MV-4-11 (cell line): ENCODE measurements at regions not wholly inside any gene's neighbourhood (a gene's known extent, or its start where the extent isn't known, plus 50 kb on each side); places are given as distances from the start of the nearest gene placed in this dataset.

ENCODE experiments used
- DNase-seq: peaks from one replicate; lab custom pipeline; 2025; lab: John Stamatoyannopoulos, UW

DNA sequence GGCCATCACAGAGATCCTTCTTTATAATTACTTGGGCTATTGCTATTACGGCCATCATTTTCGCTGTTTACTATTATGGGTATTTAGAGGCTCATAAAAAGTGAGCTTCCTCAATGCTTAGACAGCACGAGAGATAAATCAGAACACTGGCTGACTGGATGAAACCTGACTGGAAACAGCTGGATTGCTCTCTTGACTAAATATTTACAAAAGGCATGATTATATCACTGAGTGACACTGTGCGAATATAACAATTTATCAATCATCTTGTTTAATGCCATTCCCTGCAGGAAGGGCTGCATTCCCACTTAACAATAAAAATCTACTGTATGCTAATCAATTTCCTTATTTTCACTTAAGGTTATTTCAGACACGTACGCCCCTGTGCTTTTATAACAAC is 260.1 kb upstream of the ARID1B start:
- no peak for DNase-seq

DNA sequence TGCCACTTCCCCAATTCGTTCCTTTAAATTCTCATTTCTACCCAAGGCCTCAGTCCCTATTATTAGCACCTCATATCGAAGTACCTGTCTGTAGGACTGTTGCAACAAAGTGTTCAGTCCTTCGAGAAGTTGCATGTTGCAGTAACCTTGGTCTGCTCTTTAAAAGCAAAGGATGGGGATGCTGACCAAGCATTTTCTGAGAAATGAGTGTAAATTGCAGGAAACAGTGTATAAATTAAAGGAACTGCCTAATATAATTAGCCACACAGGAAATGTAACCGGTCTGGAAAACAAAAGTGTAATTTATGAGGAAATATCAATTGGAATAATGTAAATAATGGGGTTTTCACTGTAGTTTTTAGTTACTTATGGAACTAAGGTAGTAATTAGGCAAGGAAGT is 261.9 kb upstream of the ARID1B start:
- no peak for DNase-seq

DNA sequence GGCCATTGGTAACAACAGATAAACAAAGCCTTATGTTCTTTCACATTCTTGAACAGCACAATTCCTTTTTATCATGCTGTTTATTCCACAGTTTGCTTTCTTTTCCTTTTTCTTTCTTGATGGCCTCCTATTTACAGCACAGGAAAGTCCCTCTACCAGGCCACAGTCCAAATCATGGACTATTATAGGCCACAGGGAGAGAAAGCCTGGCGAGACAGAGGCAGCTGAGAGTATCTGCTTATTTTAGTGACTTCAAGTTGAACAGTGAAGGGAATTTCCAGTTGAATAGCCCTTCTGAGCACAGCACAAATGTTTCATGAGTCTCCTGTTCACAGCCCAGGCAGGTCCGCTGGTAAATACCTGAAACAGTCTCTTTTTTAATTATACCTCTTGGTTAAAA is 263.7 kb upstream of the ARID1B start:
- DNase-seq: no peak

DNA sequence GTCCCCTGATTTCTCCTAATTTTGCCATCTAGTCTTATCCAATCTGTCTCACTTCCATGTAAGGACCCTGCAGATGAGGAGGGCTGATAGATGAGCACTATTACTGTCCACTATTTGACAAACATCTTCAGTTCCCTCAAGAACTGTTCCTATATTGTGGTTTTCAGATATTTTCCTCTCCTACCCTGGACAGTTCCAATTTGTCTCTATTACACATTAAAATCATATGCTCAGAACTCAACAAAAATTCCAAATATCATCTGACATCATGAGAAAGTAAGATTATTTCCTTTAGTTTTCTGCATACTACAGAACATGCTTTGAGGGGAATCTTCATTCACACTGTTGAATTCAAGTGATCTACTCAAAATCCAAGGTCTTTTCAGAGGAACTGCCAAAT is 265.6 kb upstream of the ARID1B start:
- DNase-seq: no peak

DNA sequence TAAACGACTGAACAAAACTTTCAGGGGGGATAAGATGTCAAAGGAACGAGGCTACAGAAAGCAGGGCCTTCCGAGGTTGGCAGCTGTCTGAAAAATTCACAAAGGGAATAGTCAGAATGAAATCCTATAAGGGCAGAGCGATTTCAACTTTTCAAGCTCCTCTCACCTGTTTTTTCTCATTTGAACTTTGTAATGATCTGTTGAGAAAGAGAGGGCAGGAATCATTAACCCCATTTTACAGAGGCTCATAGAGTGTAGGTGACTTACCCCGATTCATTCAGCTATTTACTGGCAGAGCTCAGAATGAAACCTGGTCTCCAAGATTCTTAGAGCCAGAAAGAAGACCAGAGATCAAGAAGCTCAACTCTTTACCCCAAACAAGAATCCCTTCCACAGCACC is 266.1 kb upstream of the ARID1B start:
- DNase-seq: no peak

DNA sequence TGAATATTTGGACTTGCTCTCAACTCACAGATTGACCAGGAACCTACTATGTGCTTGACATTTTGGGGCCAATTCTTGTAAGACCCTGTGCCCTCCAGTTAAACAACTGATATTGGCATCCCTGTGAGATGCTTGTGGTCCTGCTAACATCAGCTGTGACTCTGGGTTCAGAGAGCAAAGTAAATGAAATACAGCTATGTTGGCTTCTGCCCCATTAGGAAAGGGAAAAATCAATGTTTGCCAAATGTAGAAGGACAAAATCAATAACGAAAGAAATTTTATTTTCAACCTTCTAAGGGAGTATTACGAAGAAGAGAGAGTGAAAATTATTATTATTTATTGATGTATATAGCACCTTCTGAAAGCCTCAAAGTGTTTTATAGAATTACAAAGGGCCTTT is 266.9 kb upstream of the ARID1B start:
- no peak for DNase-seq

DNA sequence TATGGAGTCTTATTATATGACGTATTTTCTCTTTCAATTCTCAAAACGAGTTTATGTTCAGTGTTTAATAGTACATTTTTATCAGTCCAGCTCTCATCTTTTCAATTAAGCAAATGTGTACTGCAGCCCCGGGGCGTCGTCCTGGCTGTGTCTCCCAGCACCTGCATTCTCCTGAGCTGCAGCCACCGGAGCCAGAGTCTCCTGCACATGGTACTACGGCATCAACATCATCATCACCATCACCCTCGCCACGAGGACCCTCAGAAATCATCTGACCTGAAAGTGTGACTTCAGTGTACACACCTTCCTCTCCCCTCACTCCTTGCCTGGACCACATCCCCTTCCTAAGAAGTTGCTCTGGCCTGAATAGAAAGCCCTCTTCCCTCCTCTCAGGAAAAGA is 267.7 kb upstream of the ARID1B start:
- no peak for DNase-seq

DNA sequence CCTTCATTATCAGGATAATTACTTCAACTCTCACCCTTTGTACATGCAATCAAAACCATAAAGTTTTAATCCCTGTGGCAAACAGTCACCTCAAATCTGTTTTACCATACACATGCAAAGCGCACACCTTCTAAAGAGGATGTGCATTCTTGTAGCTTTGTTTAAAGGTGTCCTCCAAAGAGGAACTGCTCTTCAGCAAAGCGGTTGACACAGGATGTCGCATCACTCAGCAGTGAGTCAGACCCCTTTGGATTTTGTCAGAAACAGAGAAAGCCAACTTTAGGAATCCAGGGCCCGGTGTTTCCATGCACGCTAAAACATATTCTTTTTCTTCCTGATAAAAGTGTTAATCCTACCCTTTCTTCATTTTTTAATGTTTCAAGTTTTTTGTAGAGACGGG is 268.3 kb upstream of the ARID1B start:
- DNase-seq: peak; percentile 26

DNA sequence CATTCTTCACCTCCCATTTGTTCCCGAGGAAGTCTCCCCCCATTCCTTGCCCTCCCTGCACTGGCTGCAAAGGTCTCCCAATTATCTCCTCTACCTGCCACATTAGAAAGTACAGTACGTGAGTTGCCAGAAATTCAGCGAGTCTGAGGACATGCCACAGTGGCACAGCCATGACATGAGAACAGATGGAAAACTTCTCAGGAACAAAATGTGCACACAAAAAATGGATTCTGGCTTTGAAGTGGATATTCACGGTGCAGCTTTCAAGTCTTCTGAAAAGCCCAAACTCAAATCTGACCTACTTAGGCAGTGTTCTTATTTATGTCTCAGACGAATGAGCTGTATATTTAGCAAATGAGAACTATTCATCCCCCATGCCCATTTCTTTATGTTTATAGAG is 269.1 kb upstream of the ARID1B start:
- DNase-seq: no peak

DNA sequence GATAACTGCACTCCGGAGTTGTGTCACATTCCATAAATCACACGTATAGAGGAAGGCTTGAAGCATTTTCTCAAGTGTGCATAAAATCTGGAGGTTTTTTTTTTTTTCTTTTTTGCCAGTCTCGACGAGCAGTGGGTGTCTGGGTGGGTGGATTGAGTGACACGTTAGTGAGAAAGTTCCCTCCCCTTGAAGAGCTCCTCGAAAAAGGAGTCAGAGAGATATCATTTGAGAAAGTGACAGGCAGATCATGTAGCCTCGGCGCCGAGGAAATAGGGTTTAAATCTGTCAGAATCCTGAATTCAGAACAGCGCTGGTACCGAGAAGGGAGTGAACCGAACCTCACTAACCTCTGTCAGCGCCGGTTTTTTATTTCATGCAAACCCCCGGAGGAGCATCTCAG is 269.5 kb upstream of the ARID1B start:
- no peak for DNase-seq

DNA sequence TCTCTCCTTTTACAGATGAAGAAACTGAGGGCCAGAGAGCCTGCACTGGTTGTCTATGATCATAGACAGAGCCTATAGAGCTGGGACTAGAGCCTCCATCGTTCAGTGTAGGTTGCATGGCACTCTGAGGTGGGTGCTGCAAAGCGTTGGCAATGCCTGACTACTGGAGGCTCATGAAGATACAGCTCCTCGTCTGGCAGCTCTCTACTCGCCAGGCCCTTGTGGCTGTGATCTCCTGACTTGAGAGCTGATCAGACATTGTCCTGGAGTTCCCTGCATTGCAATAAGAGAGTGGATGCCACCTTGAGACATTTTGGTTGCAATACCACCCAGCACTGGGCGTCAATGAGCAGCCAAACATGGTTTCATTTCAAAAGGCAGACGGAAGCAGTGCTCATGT is 270.1 kb upstream of the ARID1B start:
- DNase-seq: no peak

DNA sequence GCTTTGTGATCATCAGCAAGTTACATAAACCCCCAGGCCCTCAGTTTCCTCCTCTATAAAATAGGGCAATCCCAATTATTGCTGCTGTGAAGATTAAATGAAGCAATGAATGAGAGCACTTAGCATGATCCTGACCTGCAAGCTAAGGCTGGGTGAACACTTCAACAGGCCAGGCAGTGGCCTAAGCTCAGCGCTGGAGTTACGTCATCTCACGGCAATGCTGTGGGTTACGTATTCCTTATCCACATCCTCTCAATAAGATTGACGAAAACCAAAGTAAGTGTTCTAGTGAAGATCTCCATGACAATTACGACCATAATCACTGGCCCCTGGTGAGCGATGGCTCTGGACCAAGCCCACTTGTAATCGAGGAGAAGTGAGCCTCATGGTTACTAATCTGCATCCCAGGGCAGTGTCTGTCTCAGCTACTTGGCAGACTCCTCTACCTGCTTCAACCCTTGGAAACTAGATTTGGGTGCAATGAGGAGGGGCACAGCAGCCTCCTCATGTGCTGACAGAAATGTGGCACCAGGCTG is 274.1 kb upstream of the ARID1B start:
- peak; percentile 35 for DNase-seq

DNA sequence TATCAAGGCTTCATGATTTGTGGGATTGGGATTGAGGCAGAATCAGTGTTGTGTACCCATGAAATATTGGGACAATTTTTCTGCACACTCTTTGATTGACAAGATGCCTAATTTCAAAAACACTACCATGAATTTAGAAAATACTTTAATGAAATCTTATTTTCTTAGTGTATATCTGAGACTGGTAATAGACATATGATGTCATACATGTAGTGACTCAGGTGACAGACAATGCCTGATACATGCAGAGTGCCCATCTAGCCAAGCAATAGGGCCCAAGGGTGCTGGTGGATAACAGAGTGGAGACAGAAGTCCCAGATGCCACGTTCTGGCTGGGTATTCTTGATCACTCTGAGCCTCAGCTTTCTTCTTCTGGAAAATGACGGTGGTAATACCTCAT is 279.6 kb upstream of the ARID1B start:
- no peak for DNase-seq

DNA sequence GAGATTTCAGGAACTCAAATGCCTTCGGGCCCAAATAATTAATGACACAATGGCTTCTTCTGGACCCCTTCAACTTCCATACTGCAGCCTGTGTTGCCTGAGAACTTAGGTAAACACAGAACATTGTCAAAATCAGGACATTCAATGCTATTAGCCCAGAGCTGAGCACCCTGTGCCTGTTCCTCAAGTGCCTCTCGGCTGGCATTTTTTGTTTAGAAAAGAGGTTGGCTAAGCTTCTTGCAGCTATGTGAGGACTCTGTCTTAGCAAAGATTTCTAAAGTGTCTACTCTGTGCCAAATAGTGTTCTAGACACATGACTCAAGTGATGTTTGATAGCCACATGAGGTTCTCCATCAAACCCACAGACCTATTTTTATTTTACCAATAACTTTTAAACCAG is 289.3 kb upstream of the ARID1B start:
- DNase-seq: no peak

DNA sequence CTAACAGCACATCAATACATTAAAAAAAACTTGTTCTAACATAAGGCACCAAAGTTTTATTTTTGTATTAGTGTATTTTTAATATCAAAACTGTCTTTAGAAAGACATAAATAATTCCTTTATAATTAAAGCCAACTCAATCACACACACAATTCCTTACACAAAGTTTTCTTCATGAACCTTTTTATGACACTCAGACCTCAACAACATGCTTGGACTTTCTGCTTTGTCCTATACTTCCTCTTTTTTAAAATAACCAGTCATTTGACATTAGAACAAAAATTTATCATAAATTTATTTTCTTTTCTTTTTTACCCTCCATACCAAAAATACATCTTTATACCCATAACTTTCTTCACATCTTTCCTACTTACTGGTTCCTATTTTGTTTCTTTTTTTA is 292.0 kb upstream of the ARID1B start:
- peak; percentile 12 for DNase-seq

DNA sequence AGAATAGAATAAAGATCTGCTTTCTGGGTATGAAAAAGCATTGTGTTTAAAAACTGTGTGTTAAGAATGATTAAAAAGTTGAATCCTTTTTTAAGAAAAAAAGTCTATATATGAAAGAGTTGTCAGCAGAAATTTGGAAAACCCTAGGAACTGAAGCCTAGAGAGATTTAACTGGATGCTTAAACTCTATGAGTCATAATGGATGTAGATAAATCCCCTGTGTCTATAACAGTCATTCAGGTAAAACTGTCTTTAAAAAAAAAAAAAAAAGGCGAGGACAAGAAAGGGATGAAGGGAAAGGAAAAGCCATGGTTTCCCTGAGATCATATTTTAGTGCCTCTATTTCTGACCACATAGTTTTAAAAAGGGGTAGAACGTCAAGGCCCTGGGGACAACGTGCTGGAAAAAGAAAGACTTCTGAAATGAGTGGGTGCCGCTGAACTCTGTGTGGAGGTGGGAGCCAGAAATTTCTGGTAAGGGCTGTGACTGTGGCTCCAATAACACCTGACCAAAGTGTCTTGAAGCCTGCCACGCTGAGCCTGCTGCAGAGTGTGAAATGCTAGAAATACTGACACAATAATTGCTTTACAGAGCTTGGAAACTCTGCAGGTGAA is 302.6 kb upstream of the ARID1B start:
- DNase-seq: no peak

DNA sequence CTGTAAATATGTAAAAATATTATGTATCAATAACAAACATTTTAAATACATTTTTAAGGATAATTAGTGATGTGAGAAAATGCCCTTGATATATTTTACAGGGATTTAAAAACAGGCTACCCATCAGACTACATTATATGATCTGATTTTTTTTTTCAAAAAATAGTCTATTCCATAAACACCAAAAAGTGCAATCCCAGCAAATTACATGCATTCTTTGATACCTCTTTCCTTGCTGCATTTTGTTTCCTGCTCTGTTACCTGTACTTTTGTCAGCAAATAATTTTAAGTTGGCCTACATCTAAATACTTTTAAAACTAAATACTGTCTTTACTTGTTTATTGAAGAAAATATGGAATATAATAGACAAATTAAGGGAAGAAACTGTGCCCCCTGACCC is 306.2 kb upstream of the ARID1B start:
- no peak for DNase-seq

DNA sequence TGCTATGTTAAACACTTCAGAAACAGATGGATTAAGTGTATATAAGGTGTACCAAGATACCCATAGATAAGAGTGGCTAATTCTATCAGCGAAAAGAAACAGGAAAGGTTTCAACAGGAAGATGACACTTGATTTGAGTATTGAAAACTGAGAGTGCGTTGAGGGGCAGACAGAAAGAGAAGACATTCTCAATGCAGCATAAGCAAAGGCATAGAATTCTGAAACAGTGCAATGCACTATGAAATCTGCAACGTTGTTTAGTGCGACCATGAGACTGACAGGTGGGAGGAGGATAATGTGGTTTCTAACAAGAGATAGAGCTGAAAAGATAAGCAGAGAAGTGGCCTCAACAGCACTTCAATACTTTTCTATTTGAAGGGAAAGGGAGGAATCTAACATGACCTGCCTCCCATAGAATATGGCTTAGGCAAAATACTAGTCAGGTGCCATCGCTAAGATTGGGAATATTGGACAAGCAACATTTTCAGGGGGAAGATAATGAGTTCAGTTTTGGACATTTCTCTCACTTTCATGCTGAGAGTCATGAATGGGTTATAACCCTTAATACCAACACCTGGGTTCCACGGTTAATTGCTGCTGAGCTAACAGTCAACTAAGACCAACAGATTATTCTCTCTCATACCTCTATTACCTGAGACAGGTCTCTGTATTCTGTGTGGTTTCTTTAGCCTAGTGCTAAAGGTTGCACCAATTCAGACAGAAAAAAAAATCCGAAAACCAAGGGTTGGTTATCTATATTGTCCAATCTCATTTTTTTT is 312.9 kb upstream of the ARID1B start:
- no peak for DNase-seq

DNA sequence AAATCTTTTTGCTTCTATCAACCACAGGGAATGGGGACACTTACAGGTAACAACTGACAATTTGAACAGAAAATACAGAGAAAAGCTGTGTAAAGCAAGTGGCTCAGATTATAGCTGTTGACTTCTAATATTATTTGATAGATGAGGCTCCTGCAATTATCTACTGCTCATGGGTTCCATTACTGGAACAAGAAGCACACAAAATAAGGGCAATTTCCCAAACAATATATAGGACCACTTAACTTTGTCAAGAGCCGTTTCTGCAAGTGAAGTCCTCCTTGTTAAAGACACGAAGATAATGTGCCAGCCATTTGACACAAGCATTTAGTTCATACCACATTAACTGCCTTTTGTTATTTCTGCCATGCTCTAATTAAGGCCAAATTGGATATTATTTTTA is 315.5 kb upstream of the ARID1B start:
- DNase-seq: no peak

DNA sequence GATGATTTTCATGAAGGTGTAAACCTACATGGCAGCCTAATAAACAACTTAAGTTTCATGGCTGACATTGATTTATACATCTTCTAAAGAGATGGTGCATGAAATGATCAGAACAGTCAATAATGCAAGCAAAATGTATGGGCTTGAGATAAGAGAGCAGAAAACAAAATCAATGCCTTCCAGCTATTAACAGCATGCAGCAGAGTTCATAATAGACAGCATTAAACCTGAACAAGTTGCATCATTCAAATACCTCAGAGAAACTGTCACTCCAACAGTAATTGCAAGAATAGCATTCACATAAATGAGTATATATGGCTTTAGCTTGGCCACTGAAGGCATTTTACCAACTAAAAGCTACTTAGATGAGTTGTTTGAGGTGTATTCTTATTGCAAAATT is 319.6 kb upstream of the ARID1B start:
- DNase-seq: peak; percentile 1

DNA sequence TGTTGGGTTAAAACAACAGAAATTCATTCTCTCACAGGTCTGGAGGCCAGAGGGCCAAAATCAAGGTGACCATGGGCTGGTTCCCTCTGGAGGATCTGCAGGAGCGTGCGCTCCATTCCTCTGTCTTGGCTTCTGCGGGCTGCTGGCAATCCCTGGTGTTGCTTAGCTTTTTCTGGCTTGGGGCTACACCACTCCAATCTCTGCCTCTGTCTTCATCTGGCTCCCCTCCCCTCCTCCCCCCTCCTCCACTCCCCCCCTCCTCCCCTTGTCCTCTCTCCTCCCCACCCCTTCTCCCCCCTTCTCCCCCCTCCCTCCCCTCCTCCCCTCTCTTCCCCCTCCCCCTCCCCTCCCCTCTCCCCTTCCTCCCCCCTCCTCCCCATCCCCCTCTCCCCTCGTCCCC is 321.3 kb upstream of the ARID1B start:
- DNase-seq: no peak

DNA sequence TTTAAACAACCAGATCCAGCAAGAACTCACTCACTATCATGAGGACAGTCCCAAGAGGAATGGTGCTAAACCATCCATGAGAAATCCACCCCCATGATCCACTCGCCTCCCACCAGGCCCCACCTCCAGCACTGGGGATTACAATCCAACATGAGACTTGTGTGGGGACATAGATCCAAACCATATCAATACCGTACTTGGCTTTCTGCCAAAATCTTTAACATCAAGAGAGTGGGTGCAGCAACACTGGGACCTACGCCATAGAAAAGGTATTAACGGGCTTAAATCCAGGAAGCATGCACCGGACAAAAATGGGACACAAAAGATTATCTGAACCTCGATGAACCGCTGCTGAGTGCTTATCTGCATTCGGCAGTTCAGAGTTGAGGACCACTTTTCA is 322.3 kb upstream of the ARID1B start:
- DNase-seq: no peak

DNA sequence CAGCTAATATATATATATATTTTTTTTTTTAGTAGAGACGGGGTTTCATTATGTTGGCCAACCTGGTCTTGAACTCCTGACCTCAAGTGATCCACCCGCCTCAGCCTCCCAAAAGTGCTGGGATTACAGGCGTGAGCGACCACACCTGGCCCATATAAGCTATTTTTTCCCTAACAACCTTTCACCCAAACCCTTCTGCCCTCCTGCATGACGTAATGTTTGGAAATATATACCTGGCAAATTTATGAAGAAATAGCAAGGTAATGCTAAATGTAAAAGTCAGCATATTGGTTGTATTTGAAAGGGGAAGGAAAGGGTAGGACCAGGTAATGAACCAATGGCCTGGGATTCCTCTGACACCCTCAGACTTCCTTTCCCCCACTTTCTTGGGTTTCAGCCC is 325.5 kb upstream of the ARID1B start:
- DNase-seq: no peak

DNA sequence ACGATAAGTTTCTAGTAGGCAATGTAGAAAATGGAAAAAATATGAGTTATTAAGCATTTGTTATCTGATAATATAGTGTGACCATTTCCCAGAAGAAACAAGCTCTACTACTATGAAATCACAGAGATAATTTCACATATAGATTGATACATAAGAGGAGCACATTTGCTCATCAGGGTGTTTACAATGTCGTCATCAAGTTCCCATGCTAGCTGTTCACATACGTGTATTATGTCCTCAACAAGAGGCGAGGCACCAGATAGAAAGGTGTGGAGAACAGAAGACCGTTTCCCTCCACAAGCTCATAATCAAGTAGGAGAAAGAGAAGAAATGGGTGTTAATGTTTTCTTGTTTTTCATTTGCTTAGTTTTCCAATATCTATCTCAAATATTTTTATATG is 326.1 kb upstream of the ARID1B start:
- no peak for DNase-seq
